ENCODE measurements at regions not wholly inside any gene's neighbourhood (a gene's known extent, or its start where the extent isn't known, plus 50 kb on each side); places are given as distances from the start of the nearest gene placed in this dataset.

DNA sequence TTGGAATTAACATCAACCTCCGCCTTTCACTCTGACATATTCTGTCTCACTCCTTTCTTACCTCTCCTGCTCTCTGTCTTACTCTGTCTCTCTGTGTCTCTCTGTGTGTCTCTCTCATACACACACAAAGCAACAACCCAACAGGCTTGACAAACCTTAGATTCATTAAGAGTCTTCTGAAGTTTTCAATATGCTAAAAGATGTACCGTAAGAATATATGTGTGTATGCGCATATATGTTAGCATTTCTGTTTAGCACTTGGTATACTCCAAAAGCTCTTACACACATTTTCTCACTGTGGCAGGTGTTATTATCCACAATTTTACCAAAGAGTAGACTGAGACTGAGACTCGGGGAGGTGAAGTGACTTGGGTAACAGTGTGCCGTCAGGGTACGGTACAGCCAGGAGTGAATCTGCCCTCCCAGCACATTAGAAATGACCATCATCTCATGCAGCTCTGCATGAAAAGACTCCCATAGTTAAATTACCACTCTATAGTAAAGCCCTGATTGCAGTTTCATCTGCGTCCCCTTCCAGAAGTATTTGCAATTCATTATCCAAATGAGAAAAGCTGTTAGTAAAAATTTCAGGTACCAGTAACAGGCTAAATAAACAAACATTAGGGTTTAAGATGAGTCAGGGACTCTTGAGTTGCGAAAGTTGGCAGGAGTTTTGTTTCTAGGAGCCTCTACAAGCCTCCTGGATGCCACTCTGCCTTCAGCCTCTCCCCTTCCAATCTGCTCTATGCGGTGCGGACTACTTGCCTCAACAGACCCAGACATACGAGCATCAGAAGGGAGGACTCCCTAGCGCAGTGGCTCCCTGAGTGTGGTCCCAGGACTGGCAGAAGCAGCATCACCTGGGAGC is 195.2 kb upstream of the TMEM45B start:
- DNase-seq = no peak
- H3K27ac ChIP-seq (ENCODE audit: insufficient read depth, low read length, poor library complexity, severe bottlenecking) = no peak overlapping the region
- H3K4me1 ChIP-seq (ENCODE audit: control insufficient read depth, insufficient read depth, low read length, poor library complexity, severe bottlenecking) = no peaks in the 10 kb centered on the region
- H3K4me3 ChIP-seq (ENCODE audit: insufficient read depth, low read depth, low read length, poor library complexity, severe bottlenecking) = no peak overlapping the region
- H3K27me3 ChIP-seq (replicated peaks; ENCODE audit: control insufficient read depth, insufficient read depth, low read length, poor library complexity, severe bottlenecking) = no peaks in the 10 kb centered on the region
- no peaks in the 10 kb centered on the region for H3K9me3 ChIP-seq (ENCODE audit: control insufficient read depth, low read length)
- H3K36me3 ChIP-seq (ENCODE audit: control insufficient read depth, insufficient read depth, low read length) = no peaks in the 10 kb centered on the region

DNA sequence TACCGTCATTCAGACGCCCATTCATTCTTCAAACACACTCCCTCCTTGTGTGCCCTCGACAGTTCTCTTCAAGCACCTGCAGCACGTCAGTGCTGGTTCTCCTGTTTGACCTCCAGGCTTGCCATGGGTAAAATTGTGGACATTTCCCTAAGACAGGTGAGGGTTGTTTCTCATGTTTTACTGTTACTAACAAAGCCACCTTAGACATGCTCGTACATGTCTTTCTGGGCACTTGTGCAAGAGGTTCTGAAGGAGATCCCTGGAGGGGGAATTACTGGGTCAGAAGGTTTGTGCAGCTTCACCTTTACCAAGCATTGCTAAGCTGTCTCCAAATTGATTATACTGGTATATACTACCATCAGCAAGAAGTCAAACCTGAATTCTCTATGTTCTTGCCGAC is 189.7 kb upstream of the TMEM45B start:
- no peaks in the 10 kb centered on the region for H3K9me3 ChIP-seq (ENCODE audit: control insufficient read depth, low read length)
- H3K4me3 ChIP-seq (ENCODE audit: insufficient read depth, low read depth, low read length, poor library complexity, severe bottlenecking) = no peak overlapping the region
- H3K4me1 ChIP-seq (ENCODE audit: control insufficient read depth, insufficient read depth, low read length, poor library complexity, severe bottlenecking) = no peaks in the 10 kb centered on the region
- H3K27ac ChIP-seq (ENCODE audit: insufficient read depth, low read length, poor library complexity, severe bottlenecking) = no peak overlapping the region
- no peak for DNase-seq
- H3K27me3 ChIP-seq (replicated peaks; ENCODE audit: control insufficient read depth, insufficient read depth, low read length, poor library complexity, severe bottlenecking) = no peaks in the 10 kb centered on the region
- no peaks in the 10 kb centered on the region for H3K36me3 ChIP-seq (ENCODE audit: control insufficient read depth, insufficient read depth, low read length)

DNA sequence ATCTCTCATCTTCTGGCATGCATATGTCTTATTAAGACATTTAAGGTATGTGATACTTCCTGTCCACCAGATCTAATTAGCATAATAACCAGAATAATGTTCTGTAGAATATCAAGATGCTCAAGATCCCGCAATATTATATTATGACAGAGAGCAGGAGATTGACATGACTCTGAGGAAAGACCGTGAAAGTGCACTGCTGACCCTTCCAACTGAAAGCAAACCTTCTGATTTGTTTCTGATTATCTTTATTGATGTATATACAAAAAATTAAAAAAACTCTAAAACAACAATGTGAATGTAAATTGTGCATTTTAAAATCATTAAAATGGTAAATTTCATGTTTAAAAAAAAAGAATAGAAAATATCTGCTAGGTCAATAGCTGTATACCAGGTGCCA is 184.4 kb upstream of the TMEM45B start:
- no peak for DNase-seq
- H3K27ac ChIP-seq (ENCODE audit: insufficient read depth, low read length, poor library complexity, severe bottlenecking) = no peak overlapping the region
- H3K4me3 ChIP-seq (ENCODE audit: insufficient read depth, low read depth, low read length, poor library complexity, severe bottlenecking) = no peak overlapping the region
- H3K4me1 ChIP-seq (ENCODE audit: control insufficient read depth, insufficient read depth, low read length, poor library complexity, severe bottlenecking) = no peaks in the 10 kb centered on the region
- H3K27me3 ChIP-seq (replicated peaks; ENCODE audit: control insufficient read depth, insufficient read depth, low read length, poor library complexity, severe bottlenecking) = no peaks in the 10 kb centered on the region
- no peaks in the 10 kb centered on the region for H3K36me3 ChIP-seq (ENCODE audit: control insufficient read depth, insufficient read depth, low read length)
- H3K9me3 ChIP-seq (ENCODE audit: control insufficient read depth, low read length) = no peaks in the 10 kb centered on the region

DNA sequence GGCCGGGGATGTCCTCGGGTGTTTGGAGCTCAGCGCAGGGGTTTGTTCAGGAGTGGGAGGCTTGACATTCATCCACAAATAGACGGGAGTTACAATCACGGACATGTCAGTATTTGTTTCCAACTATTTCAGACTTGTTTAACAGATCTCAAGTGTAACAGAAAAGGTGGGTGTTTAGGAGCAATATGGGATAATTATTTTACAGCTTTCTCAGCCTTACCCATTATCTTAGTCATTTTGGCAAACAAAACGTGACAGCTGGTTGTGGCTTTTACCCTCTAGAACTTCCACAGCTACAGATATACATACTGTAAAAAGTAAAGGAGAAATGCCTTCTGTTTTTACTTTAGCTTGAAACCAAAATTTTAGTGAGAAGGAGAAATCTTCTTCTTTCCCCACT is 178.7 kb upstream of the TMEM45B start:
- no peak overlapping the region for H3K4me3 ChIP-seq (ENCODE audit: insufficient read depth, low read depth, low read length, poor library complexity, severe bottlenecking)
- DNase-seq = no peak
- no peaks in the 10 kb centered on the region for H3K27me3 ChIP-seq (replicated peaks; ENCODE audit: control insufficient read depth, insufficient read depth, low read length, poor library complexity, severe bottlenecking)
- no peaks in the 10 kb centered on the region for H3K9me3 ChIP-seq (ENCODE audit: control insufficient read depth, low read length)
- no peaks in the 10 kb centered on the region for H3K36me3 ChIP-seq (ENCODE audit: control insufficient read depth, insufficient read depth, low read length)
- no peak overlapping the region for H3K27ac ChIP-seq (ENCODE audit: insufficient read depth, low read length, poor library complexity, severe bottlenecking)
- no peaks in the 10 kb centered on the region for H3K4me1 ChIP-seq (ENCODE audit: control insufficient read depth, insufficient read depth, low read length, poor library complexity, severe bottlenecking)

DNA sequence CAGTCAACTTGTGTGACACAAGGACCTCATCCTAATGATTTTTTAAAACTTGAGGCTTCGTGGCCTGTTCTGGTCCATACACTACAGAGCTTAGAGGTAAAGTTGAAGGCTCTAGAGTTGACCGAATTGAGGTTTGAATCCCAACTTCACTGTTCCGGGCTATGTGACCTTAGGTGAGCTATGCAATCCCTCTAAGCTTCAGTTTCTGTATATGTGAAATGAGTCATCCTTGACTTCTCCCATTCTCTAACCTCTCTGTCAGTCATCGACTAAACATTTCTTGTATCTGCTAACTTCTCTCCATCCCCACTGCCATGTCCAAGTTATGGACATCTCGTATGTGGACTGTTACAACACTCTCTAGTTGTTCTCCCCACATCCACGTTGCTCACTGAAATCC is 178.2 kb upstream of the TMEM45B start:
- Histone ChIP-seq H3K4me1 (ENCODE audit: control insufficient read depth, insufficient read depth, low read length, poor library complexity, severe bottlenecking) (no peaks in the 10 kb centered on the region), H3K27me3 (replicated peaks; ENCODE audit: control insufficient read depth, insufficient read depth, low read length, poor library complexity, severe bottlenecking) (no peaks in the 10 kb centered on the region), H3K27ac (ENCODE audit: insufficient read depth, low read length, poor library complexity, severe bottlenecking) (no peak overlapping the region), H3K9me3 (ENCODE audit: control insufficient read depth, low read length) (no peaks in the 10 kb centered on the region), H3K4me3 (ENCODE audit: insufficient read depth, low read depth, low read length, poor library complexity, severe bottlenecking) (no peak overlapping the region), H3K36me3 (ENCODE audit: control insufficient read depth, insufficient read depth, low read length) (no peaks in the 10 kb centered on the region)
- DNase-seq = no peak

DNA sequence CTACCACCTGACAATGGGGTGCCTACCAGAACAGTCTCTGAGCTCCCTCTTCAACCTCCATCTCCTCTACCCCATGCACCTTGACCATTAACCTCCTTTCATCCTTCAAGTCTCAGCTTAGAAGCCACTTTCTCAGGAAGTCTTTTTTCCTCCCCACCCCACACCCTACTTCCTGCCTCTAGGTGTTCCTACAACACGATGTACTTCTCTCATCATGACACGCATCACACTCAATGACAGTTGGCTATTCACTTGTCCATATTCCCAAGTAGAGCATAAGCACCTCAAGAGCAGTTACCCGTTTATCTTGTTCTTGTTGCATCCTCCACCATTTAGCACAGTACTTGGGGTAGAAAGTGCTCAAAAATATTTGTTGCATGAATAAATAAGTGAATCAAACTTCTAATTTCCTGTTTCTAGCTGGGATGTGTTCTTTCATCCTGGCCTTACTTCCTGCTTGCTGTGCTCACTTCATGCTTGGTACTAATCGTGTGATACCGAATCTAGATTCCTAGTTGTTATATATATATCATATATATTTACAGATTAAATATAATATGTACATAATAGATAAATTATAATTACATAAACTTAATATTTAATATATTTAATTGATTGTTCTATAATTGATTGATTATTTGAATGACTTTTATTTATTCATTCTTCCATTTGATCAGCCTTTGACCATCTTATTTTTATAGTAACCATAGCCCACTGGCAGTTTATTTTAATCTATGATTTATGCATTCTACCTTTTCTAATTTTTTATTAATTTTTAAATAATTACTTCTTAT is 177.5 kb upstream of the TMEM45B start:
- Histone ChIP-seq H3K9me3 (ENCODE audit: control insufficient read depth, low read length) (no peaks in the 10 kb centered on the region), H3K4me1 (ENCODE audit: control insufficient read depth, insufficient read depth, low read length, poor library complexity, severe bottlenecking) (no peaks in the 10 kb centered on the region), H3K27ac (ENCODE audit: insufficient read depth, low read length, poor library complexity, severe bottlenecking) (no peak overlapping the region), H3K27me3 (replicated peaks; ENCODE audit: control insufficient read depth, insufficient read depth, low read length, poor library complexity, severe bottlenecking) (no peaks in the 10 kb centered on the region), H3K36me3 (ENCODE audit: control insufficient read depth, insufficient read depth, low read length) (no peaks in the 10 kb centered on the region), H3K4me3 (ENCODE audit: insufficient read depth, low read depth, low read length, poor library complexity, severe bottlenecking) (no peak overlapping the region)
- DNase-seq = no peak

DNA sequence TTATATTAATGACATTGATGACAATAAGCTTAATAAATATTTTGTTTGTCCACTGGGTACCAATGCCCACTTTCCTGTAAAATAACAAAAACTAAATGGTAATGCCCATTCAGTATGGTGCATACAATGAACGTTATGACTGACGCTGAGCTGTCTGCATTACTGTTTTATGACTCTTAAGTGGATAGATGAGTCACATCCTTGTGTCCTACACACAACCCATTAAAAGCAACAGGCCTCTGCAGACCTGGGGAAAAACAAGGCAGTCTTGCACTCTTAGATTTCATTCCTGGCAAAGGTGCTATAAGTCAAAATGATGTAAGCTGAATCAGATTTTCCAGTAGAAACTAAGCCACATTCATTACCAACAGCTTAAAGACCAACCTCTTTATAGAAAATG is 176.3 kb upstream of the TMEM45B start:
- Histone ChIP-seq H3K27me3 (replicated peaks; ENCODE audit: control insufficient read depth, insufficient read depth, low read length, poor library complexity, severe bottlenecking) (no peaks in the 10 kb centered on the region), H3K27ac (ENCODE audit: insufficient read depth, low read length, poor library complexity, severe bottlenecking) (no peak overlapping the region), H3K9me3 (ENCODE audit: control insufficient read depth, low read length) (no peaks in the 10 kb centered on the region), H3K4me3 (ENCODE audit: insufficient read depth, low read depth, low read length, poor library complexity, severe bottlenecking) (no peak overlapping the region), H3K4me1 (ENCODE audit: control insufficient read depth, insufficient read depth, low read length, poor library complexity, severe bottlenecking) (no peaks in the 10 kb centered on the region), H3K36me3 (ENCODE audit: control insufficient read depth, insufficient read depth, low read length) (no peaks in the 10 kb centered on the region)
- DNase-seq = no peak

DNA sequence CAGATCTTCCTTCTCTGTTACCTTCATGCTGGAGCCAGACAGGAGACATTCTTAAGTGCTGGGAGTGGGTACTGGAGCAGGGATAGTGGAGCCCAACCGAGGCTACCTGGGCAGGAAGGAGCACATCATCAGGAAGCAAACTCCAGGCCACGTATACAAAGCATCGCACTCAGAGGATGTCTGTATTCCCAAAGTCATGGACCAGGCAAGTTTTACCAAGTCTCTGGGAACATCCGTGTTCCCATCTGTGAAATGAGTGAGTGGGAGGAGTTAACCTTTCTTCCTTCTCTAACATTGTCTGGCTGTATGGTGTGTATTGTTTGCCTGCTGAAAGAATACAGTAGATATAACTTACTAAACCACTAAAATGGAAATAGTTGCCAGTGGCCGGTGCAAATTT is 175.0 kb upstream of the TMEM45B start:
- Histone ChIP-seq H3K27me3 (replicated peaks; ENCODE audit: control insufficient read depth, insufficient read depth, low read length, poor library complexity, severe bottlenecking) (no peaks in the 10 kb centered on the region), H3K9me3 (ENCODE audit: control insufficient read depth, low read length) (no peaks in the 10 kb centered on the region), H3K4me1 (ENCODE audit: control insufficient read depth, insufficient read depth, low read length, poor library complexity, severe bottlenecking) (no peaks in the 10 kb centered on the region), H3K36me3 (ENCODE audit: control insufficient read depth, insufficient read depth, low read length) (no peaks in the 10 kb centered on the region), H3K27ac (ENCODE audit: insufficient read depth, low read length, poor library complexity, severe bottlenecking) (no peak overlapping the region), H3K4me3 (ENCODE audit: insufficient read depth, low read depth, low read length, poor library complexity, severe bottlenecking) (no peak overlapping the region)
- no peak for DNase-seq

DNA sequence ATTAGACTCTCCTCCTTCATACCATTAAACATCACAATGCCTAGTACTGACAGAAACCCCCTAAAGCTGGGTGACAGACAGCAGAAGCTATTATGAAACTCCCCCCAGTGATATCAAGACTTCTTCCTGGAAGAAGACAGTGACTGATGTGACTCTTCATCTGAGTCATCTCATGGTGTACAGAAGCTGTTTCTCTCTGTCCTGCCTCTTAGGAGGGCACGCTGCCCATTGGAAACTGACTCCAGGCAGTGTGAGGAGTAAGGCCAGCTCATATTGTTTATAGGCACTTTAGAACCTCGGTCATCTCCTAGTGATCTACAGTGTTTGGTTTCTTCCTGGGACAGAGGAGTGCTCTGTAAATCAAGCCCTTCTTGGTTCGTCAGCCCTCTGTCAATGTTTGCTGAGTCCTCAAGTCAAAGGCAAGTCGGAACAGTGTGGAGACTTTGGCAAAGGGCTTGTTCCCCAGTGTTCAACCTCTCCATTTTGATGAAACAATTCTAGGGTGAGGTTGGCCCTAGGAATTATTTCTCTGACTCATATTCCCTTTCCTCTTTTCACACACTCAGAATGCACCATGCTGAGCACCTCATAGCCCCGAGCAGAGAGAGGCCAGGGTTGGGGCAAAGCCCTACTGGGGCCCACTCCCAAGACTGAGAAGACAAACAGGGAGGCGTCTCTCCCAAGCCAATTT is 172.5 kb upstream of the TMEM45B start:
- no peaks in the 10 kb centered on the region for H3K27me3 ChIP-seq (replicated peaks; ENCODE audit: control insufficient read depth, insufficient read depth, low read length, poor library complexity, severe bottlenecking)
- no peaks in the 10 kb centered on the region for H3K4me1 ChIP-seq (ENCODE audit: control insufficient read depth, insufficient read depth, low read length, poor library complexity, severe bottlenecking)
- no peaks in the 10 kb centered on the region for H3K9me3 ChIP-seq (ENCODE audit: control insufficient read depth, low read length)
- no peak overlapping the region for H3K4me3 ChIP-seq (ENCODE audit: insufficient read depth, low read depth, low read length, poor library complexity, severe bottlenecking)
- no peak overlapping the region for H3K27ac ChIP-seq (ENCODE audit: insufficient read depth, low read length, poor library complexity, severe bottlenecking)
- H3K36me3 ChIP-seq (ENCODE audit: control insufficient read depth, insufficient read depth, low read length) = no peaks in the 10 kb centered on the region
- no peak for DNase-seq

DNA sequence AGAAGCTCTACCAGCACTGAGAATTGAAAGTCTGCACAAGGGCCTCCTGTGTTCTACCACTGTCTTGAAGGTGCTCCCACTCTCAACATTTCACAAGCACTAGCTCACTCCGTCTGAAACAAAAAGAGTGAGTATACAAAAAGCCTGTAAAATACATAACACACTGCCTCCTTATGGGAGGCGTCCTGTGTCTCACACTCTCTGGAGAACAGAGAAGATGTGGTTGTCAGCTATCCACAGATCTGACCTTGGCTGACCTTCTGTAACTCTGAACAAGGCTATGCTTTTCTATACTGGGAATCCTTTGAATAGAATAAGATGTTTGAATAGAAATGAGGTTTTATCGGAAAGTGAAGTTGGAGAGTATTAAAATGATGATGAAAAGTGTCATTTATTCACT is 171.3 kb upstream of the TMEM45B start:
- no peak for DNase-seq
- Histone ChIP-seq H3K4me3 (ENCODE audit: insufficient read depth, low read depth, low read length, poor library complexity, severe bottlenecking) (no peak overlapping the region), H3K36me3 (ENCODE audit: control insufficient read depth, insufficient read depth, low read length) (no peaks in the 10 kb centered on the region)

More for the DNA sequence above, 171.3 kb upstream of the TMEM45B start:
- no peaks in the 10 kb centered on the region for H3K4me1 ChIP-seq (ENCODE audit: control insufficient read depth, insufficient read depth, low read length, poor library complexity, severe bottlenecking)
- no peaks in the 10 kb centered on the region for H3K9me3 ChIP-seq (ENCODE audit: control insufficient read depth, low read length)
- H3K27me3 ChIP-seq (replicated peaks; ENCODE audit: control insufficient read depth, insufficient read depth, low read length, poor library complexity, severe bottlenecking) = no peaks in the 10 kb centered on the region
- no peak overlapping the region for H3K27ac ChIP-seq (ENCODE audit: insufficient read depth, low read length, poor library complexity, severe bottlenecking)
